ENCODE measurements at regions not wholly inside any gene's neighbourhood (a gene's known extent, or its start where the extent isn't known, plus 50 kb on each side); places are given as distances from the start of the nearest gene placed in this dataset.

DNA sequence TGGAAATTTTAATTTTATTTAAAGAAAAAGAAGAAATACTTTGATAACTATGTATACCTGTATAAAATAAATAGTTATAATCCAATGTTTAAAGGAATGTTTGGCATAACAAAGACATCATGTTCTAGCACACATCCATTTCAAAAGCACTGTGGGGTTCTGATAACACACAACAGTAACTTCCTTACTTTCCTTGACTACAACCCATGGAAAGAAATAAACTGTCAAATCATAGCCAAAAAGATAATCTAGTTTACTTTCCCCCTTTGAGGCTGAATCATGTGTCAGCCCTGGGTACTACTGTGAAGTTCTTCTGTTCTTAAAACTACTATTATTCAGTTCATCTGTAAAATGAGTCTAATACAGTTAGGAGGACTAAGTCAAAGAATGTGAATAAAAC lies 61.4 kb upstream of the PKIB start:
- no peak for TF ChIP-seq POLR2AphosphoS5 (IDR thresholded peaks at IDR 0.05; ENCODE audit: insufficient read depth, low read depth, low read length)
- TF ChIP-seq POLR2A (IDR thresholded peaks at IDR 0.05; ENCODE audit: low read depth, low read length), result no peak
- TF ChIP-seq, protein P1, sequence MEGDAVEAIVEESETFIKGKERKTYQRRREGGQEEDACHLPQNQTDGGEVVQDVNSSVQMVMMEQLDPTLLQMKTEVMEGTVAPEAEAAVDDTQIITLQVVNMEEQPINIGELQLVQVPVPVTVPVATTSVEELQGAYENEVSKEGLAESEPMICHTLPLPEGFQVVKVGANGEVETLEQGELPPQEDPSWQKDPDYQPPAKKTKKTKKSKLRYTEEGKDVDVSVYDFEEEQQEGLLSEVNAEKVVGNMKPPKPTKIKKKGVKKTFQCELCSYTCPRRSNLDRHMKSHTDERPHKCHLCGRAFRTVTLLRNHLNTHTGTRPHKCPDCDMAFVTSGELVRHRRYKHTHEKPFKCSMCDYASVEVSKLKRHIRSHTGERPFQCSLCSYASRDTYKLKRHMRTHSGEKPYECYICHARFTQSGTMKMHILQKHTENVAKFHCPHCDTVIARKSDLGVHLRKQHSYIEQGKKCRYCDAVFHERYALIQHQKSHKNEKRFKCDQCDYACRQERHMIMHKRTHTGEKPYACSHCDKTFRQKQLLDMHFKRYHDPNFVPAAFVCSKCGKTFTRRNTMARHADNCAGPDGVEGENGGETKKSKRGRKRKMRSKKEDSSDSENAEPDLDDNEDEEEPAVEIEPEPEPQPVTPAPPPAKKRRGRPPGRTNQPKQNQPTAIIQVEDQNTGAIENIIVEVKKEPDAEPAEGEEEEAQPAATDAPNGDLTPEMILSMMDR (IDR thresholded peaks at IDR 0.05; ENCODE audit: extremely low read depth in 1 of 2, insufficient read depth in 1 of 2, low read depth in 1 of 2, low read length in 2 of 2), result no peak
- no peak for TF ChIP-seq EZH2 (IDR thresholded peaks at IDR 0.05; ENCODE audit: borderline replicate concordance, low read depth, low read length, severe bottlenecking)
- no peak for TF ChIP-seq MYC (IDR thresholded peaks at IDR 0.05; ENCODE audit: low read depth, low read length)
- no peak for TF ChIP-seq FOS (IDR thresholded peaks at IDR 0.05; ENCODE audit: borderline replicate concordance, insufficient read depth, low read length)
- TF ChIP-seq, protein P2, sequence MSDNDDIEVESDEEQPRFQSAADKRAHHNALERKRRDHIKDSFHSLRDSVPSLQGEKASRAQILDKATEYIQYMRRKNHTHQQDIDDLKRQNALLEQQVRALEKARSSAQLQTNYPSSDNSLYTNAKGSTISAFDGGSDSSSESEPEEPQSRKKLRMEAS (IDR thresholded peaks at IDR 0.05; ENCODE audit: insufficient read depth, insufficient read length), result no peak

All from endothelial cell of umbilical vein (primary cell).